ENCODE measurements at regions not wholly inside any gene's neighbourhood (a gene's known extent, or its start where the extent isn't known, plus 50 kb on each side); places are given as distances from the start of the nearest gene placed in this dataset.
"Not testable (repeated sequence)": the region's sequence is repeated elsewhere in the genome, so short reads cannot be mapped to it uniquely, and the experiment has no call there.

DNA sequence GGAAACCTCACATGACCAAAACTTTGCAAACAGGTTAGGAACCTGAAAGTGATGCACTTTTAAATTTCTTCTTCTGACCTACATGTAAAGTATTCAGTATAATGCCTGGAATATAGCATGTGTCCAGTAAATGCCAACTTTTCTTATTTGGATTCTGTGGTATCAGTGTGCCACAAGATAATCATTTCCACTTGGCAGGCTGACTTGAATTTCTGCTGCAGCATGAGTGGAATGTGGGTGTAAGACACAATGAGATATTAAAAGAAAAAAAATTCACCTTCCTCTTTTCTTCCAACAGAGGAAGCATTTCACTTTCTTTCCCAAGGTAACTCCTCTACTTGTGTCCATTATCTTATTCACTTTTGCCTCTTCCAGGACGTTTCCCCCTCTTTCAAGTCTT, 141.9 kb upstream of the PRKD1 start:
- H3K9me3 Mint-ChIP-seq: peaks cover 11% of the 10 kb centered on the region
- H3K27me3 Mint-ChIP-seq: no peaks in the 10 kb centered on the region
- DNase-seq (ENCODE audit: extremely low spot score, unreplicated experiment): no peak
- TF ChIP-seq, protein P1, sequence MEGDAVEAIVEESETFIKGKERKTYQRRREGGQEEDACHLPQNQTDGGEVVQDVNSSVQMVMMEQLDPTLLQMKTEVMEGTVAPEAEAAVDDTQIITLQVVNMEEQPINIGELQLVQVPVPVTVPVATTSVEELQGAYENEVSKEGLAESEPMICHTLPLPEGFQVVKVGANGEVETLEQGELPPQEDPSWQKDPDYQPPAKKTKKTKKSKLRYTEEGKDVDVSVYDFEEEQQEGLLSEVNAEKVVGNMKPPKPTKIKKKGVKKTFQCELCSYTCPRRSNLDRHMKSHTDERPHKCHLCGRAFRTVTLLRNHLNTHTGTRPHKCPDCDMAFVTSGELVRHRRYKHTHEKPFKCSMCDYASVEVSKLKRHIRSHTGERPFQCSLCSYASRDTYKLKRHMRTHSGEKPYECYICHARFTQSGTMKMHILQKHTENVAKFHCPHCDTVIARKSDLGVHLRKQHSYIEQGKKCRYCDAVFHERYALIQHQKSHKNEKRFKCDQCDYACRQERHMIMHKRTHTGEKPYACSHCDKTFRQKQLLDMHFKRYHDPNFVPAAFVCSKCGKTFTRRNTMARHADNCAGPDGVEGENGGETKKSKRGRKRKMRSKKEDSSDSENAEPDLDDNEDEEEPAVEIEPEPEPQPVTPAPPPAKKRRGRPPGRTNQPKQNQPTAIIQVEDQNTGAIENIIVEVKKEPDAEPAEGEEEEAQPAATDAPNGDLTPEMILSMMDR (conservative IDR thresholded peaks at IDR 0.05): no peak
- H3K4me3 Mint-ChIP-seq: no peak overlapping the region
- no peaks in the 10 kb centered on the region for H3K4me1 Mint-ChIP-seq (ENCODE audit: unreplicated experiment)
- H3K36me3 Mint-ChIP-seq: no peaks in the 10 kb centered on the region
- H3K27ac Mint-ChIP-seq: no peak overlapping the region

DNA sequence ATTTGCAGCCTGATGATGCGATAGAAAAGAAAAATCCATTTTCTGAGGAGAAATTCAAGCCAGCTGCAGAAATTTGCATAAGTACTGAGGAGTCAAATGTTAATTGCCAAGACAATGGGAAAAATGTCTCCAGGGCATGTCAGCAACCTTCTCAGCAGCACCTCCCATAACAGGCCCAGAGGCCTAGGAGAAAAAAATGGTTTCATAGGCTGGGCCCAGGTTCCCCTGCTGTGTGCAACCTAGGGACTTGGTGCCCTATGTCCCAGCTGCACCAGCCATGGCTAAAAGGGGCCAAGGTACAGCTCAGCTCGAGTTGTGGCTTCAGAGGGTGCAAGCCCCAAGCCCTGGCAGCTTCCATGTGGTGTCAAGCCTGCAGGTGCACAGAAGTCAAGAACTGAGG, 144.8 kb upstream of the PRKD1 start:
- H3K4me1 Mint-ChIP-seq (ENCODE audit: unreplicated experiment); H3K36me3 Mint-ChIP-seq; H3K27me3 Mint-ChIP-seq: not testable (repeated sequence)

DNA sequence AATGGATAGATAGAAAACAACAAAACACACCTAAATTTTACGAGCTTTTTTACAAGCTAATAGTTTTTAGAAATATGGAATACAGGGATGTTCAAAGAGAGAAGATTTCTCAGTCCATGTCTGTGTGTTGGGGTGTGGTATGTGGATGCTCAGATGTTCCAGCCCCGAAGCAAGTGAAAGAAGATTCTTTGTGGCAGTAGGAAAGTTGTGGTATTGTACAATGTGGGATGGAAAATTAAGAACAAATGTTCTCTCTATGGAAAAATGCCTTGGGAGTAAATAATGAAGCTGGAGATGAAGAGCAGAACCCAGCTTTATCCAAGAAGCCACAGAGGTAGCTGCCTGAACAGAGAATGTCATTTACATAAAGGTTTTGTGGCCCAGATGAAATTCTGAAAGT, 150.3 kb upstream of the PRKD1 start:
- H3K4me3 Mint-ChIP-seq: no peak overlapping the region
- no peaks in the 10 kb centered on the region for H3K4me1 Mint-ChIP-seq (ENCODE audit: unreplicated experiment)
- no peaks in the 10 kb centered on the region for H3K36me3 Mint-ChIP-seq
- TF ChIP-seq, protein P1 (conservative IDR thresholded peaks at IDR 0.05): no peak
- H3K27me3 Mint-ChIP-seq: no peaks in the 10 kb centered on the region
- no peak for DNase-seq (ENCODE audit: extremely low spot score, unreplicated experiment)
- no peaks in the 10 kb centered on the region for H3K9me3 Mint-ChIP-seq
- no peak overlapping the region for H3K27ac Mint-ChIP-seq

More for the DNA sequence above, 144.8 kb upstream of the PRKD1 start:
- not testable (repeated sequence) for H3K9me3 Mint-ChIP-seq; H3K4me3 Mint-ChIP-seq; H3K27ac Mint-ChIP-seq; DNase-seq (ENCODE audit: extremely low spot score, unreplicated experiment)

DNA sequence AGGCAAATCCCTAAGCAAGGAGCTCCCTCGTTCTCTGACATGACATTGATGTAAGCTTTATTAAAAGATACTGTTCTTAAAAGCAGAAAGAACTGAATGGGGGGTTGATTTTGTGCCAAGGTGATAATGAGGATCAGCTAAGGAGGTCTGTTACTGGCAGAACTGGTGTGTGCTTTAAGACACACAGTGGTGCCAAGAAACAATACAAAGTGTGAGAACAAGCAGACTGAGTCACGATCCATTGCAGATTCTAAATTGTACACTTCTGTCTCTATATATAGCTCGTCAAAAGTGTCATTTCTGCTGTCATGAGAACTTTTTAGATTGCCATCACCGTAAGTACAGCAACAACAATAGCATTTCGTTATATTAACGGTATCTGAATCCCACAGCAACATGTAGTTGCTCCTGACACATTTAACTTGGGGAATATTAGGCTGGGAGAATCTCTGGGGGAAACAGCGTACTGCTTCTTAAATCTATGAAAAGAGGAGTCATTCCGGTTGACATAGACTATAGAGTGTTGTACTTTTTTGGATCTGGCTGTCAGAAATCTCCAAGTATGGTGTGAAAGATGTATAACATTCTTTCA, 151.3 kb upstream of the PRKD1 start:
- Mint-ChIP-seq H3K4me3 (no peak overlapping the region), H3K27me3 (no peaks in the 10 kb centered on the region), H3K27ac (no peak overlapping the region), H3K36me3 (no peaks in the 10 kb centered on the region), H3K9me3 (no peaks in the 10 kb centered on the region), H3K4me1 (ENCODE audit: unreplicated experiment) (no peaks in the 10 kb centered on the region)
- TF ChIP-seq, protein P1 (conservative IDR thresholded peaks at IDR 0.05): no peak
- no peak for DNase-seq (ENCODE audit: extremely low spot score, unreplicated experiment)

DNA sequence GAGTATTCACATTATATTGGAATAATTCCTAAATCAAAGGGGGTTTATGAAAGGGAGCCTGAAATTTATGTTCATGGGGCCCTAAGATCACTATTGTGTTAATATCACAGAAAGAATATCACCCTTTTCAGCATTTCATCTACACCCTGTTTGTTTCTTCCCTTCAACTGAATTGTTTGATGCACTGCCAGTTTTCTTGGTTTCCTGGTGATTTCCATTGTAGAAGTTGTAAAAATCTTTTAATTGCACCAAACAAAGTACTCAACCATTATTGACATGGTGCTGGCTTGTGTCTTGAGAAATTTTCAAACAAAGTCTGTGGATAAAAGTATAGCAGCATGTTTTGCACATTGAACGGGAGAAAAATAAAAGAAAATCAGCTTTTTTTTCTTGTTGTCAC, 154.8 kb upstream of the PRKD1 start:
- no peaks in the 10 kb centered on the region for H3K4me1 Mint-ChIP-seq (ENCODE audit: unreplicated experiment)
- no peak overlapping the region for H3K27ac Mint-ChIP-seq
- no peaks in the 10 kb centered on the region for H3K36me3 Mint-ChIP-seq
- DNase-seq (ENCODE audit: extremely low spot score, unreplicated experiment): no peak
- no peak overlapping the region for H3K4me3 Mint-ChIP-seq
- H3K9me3 Mint-ChIP-seq: no peaks in the 10 kb centered on the region
- no peaks in the 10 kb centered on the region for H3K27me3 Mint-ChIP-seq
- TF ChIP-seq, protein P1 (conservative IDR thresholded peaks at IDR 0.05): no peak

DNA sequence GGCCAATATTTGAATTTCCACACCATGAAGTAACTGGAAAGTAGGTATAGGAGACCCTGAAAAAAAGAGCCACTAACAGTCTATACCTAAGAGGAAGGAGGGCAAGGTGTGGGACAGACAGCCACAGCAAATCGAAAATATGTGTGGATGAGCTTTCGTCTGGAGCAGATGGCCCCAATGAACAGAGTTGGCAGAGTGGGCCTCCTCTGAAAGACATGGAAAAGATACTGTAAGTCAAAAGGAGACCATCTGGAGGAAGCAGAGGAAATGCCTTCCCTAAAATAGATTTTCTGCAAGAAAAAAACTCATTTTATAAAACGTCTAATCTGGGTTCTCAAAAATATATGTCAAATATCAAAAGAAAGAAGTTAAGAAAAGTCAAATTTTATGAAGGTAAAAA, 157.2 kb upstream of the PRKD1 start:
- no peaks in the 10 kb centered on the region for H3K36me3 Mint-ChIP-seq
- no peak overlapping the region for H3K4me3 Mint-ChIP-seq
- H3K4me1 Mint-ChIP-seq (ENCODE audit: unreplicated experiment): no peaks in the 10 kb centered on the region
- peaks cover 6% of the 10 kb centered on the region for H3K9me3 Mint-ChIP-seq
- no peaks in the 10 kb centered on the region for H3K27me3 Mint-ChIP-seq
- TF ChIP-seq, protein P1 (conservative IDR thresholded peaks at IDR 0.05): no peak
- DNase-seq (ENCODE audit: extremely low spot score, unreplicated experiment): no peak
- H3K27ac Mint-ChIP-seq: no peak overlapping the region

Data from type B pancreatic cell (in vitro differentiated cells).